Loucy (cell line): ENCODE measurements at regions not wholly inside any gene's neighbourhood (a gene's known extent, or its start where the extent isn't known, plus 50 kb on each side); places are given as distances from the start of the nearest gene placed in this dataset.

ENCODE experiments used
- H2AFZ ChIP-seq: fragments of 200-600 bp; sonication (generic); 2 replicates; pipeline ENCODE4 v1.6.0; 2016; ENCODE audit warnings: antibody characterized with exemption, mild to moderate bottlenecking, low read length, moderate library complexity
- H3F3A ChIP-seq: fragments of 200-600 bp; 2 replicates; pipeline ENCODE4 v1.6.0; 2016; ENCODE audit warnings: antibody characterized with exemption, low read depth, mild to moderate bottlenecking
- H3K27me3 ChIP-seq: fragments of 200-600 bp; sonication (generic); 2 replicates; pipeline ENCODE4 v1.6.1; 2014; ENCODE audit warnings: low read length, mild to moderate bottlenecking; ENCODE audit not compliant: insufficient read depth, poor library complexity, severe bottlenecking
- H3K36me3 ChIP-seq: fragments of 200-600 bp; sonication (generic); 2 replicates; pipeline ENCODE4 v1.6.1; 2016; ENCODE audit warnings: low read length; ENCODE audit not compliant: insufficient read depth
- H3K4me1 ChIP-seq: fragments of 200-600 bp; sonication (generic); 2 replicates; pipeline ENCODE4 v1.5.1; 2014; ENCODE audit warnings: low read length, mild to moderate bottlenecking; ENCODE audit not compliant: insufficient read depth, poor library complexity, severe bottlenecking
- H3K4me2 ChIP-seq: fragments of 200-600 bp; sonication (generic); 2 replicates; pipeline ENCODE4 v1.6.0; 2014; ENCODE audit warnings: antibody characterized with exemption, low read length, low read depth, mild to moderate bottlenecking; ENCODE audit not compliant: poor library complexity, severe bottlenecking
- H3K4me3 ChIP-seq: fragments of 200-600 bp; sonication (generic); 2 replicates; pipeline ENCODE4 v1.5.1; 2014; ENCODE audit warnings: low read length, mild to moderate bottlenecking, mixed read lengths; ENCODE audit not compliant: poor library complexity, severe bottlenecking
- H3K79me2 ChIP-seq: fragments of 200-600 bp; sonication (generic); 2 replicates; pipeline ENCODE4 v1.6.1; 2014; ENCODE audit warnings: low read length; ENCODE audit not compliant: insufficient read depth
- H3K9ac ChIP-seq: fragments of 200-600 bp; sonication (generic); 2 replicates; pipeline ENCODE4 v1.6.0; 2014; ENCODE audit warnings: mild to moderate bottlenecking, low read depth, low read length, moderate library complexity; ENCODE audit not compliant: poor library complexity, severe bottlenecking
- H3K9me2 ChIP-seq: fragments of 200-600 bp; sonication (generic); replicated peaks from 2 replicates; pipeline ENCODE4 v1.6.1; 2016; ENCODE audit warnings: low read depth, low read length, mixed read lengths
- H3K9me3 ChIP-seq: fragments of 200-600 bp; sonication (generic); 2 replicates; pipeline ENCODE4 v1.6.1; 2014; ENCODE audit warnings: mild to moderate bottlenecking, antibody characterized with exemption, low read length, low read depth; ENCODE audit not compliant: insufficient read depth
- H4K20me1 ChIP-seq: fragments of 200-600 bp; sonication (generic); 2 replicates; pipeline ENCODE4 v1.6.0; 2014; ENCODE audit warnings: antibody characterized with exemption, low read length, mild to moderate bottlenecking; ENCODE audit not compliant: insufficient read depth, poor library complexity, severe bottlenecking
- CTCF ChIP-seq: fragments of 200-600 bp; sonication (generic); conservative IDR thresholded peaks from 2 replicates; pipeline ENCODE4 v1.5.1; 2014; ENCODE audit warnings: mild to moderate bottlenecking, antibody characterized with exemption, low read length
- EZH2phosphoT487 ChIP-seq: fragments of 200-600 bp; IDR thresholded peaks from 2 replicates; pipeline ENCODE4 v1.6.1; 2018; ENCODE audit warnings: antibody characterized with exemption, mild to moderate bottlenecking, moderate library complexity, borderline replicate concordance

- Histone ChIP-seq H3K9me3 (no peaks in the 10 kb centered on the region), H3F3A (no peaks in the 10 kb centered on the region), H3K4me1 (no peaks in the 10 kb centered on the region), H3K27me3 (no peaks in the 10 kb centered on the region), H3K4me2 (no peak overlapping the region), H3K79me2 (no peaks in the 10 kb centered on the region), H3K9me2 (no peaks in the 10 kb centered on the region), H3K9ac (no peak overlapping the region), H3K36me3 (no peaks in the 10 kb centered on the region), H4K20me1 (no peaks in the 10 kb centered on the region), H2AFZ (no peak overlapping the region), H3K4me3 (no peak overlapping the region)
- TF ChIP-seq CTCF (no peak), EZH2phosphoT487 (no peak)
Observed at GRCh38 chr14:83162361-83162929, 1628.8 kb upstream of the SEL1L start.

- Histone ChIP-seq H3K9me2 (no peaks in the 10 kb centered on the region), H3K4me1 (no peaks in the 10 kb centered on the region), H2AFZ (no peak overlapping the region), H3K79me2 (no peaks in the 10 kb centered on the region), H3K27me3 (no peaks in the 10 kb centered on the region), H3K9me3 (no peaks in the 10 kb centered on the region), H3K4me3 (no peak overlapping the region), H3K36me3 (no peaks in the 10 kb centered on the region), H3F3A (no peaks in the 10 kb centered on the region), H3K9ac (no peak overlapping the region), H3K4me2 (no peak overlapping the region), H4K20me1 (no peaks in the 10 kb centered on the region)
- TF ChIP-seq EZH2phosphoT487 = no peak
- no peak for TF ChIP-seq CTCF
Observed at GRCh38 chr14:83163016-83163415, 1629.4 kb upstream of the SEL1L start.

- Histone ChIP-seq H3K27me3 (no peaks in the 10 kb centered on the region), H3K4me2 (no peak overlapping the region), H4K20me1 (no peaks in the 10 kb centered on the region), H2AFZ (no peak overlapping the region), H3K4me1 (no peaks in the 10 kb centered on the region), H3K4me3 (no peak overlapping the region), H3K9me2 (no peaks in the 10 kb centered on the region), H3K79me2 (no peaks in the 10 kb centered on the region), H3K9ac (no peak overlapping the region), H3K36me3 (no peaks in the 10 kb centered on the region), H3K9me3 (no peaks in the 10 kb centered on the region), H3F3A (no peaks in the 10 kb centered on the region)
- TF ChIP-seq CTCF (no peak), EZH2phosphoT487 (no peak)
Observed at GRCh38 chr14:83164016-83164415, 1630.4 kb upstream of the SEL1L start.
